MM.1S (cell line): ENCODE measurements at regions not wholly inside any gene's neighbourhood (a gene's known extent, or its start where the extent isn't known, plus 50 kb on each side); places are given as distances from the start of the nearest gene placed in this dataset.

Experiments
- DNase-seq: peaks from one replicate; pipeline ENCODE4 v3.0.0-alpha.2; 2015
- H2AFZ ChIP-seq: fragments of 300-600 bp; sonication (generic); 2 replicates; pipeline ENCODE4 v1.6.0; 2016; ENCODE audit warnings: antibody characterized with exemption, low read length
- H3F3A ChIP-seq: fragments of 300-600 bp; sonication (generic); 2 replicates; pipeline ENCODE4 v1.6.1; 2016; ENCODE audit warnings: mild to moderate bottlenecking, antibody characterized with exemption, low read length, moderate library complexity, mixed read lengths; ENCODE audit not compliant: insufficient read depth
- H3K27ac ChIP-seq: fragments of 300-600 bp; sonication (generic); 2 replicates; pipeline ENCODE4 v1.5.1; 2016; ENCODE audit warnings: mild to moderate bottlenecking, low read length
- H3K27me3 ChIP-seq: fragments of 300-600 bp; sonication (generic); replicated peaks from 2 replicates; pipeline ENCODE4 v1.6.0; 2016; ENCODE audit warnings: low read length; ENCODE audit not compliant: insufficient read depth
- H3K36me3 ChIP-seq: fragments of 300-600 bp; sonication (generic); replicated peaks from 2 replicates; pipeline ENCODE4 v1.6.1; 2016; ENCODE audit warnings: mild to moderate bottlenecking, low read length, mixed read lengths; ENCODE audit not compliant: insufficient read depth
- H3K4me1 ChIP-seq: fragments of 300-600 bp; sonication (generic); 2 replicates; pipeline ENCODE4 v1.6.1; 2016; ENCODE audit warnings: low read length, mixed read lengths
- H3K4me2 ChIP-seq: fragments of 300-600 bp; sonication (generic); 2 replicates; pipeline ENCODE4 v1.6.0; 2016; ENCODE audit warnings: low read depth, low read length
- H3K4me3 ChIP-seq: fragments of 300-600 bp; sonication (generic); 2 replicates; pipeline ENCODE4 v1.5.1; 2016; ENCODE audit warnings: low read length, mixed read lengths
- H3K79me2 ChIP-seq: fragments of 300-600 bp; sonication (generic); 2 replicates; pipeline ENCODE4 v1.6.1; 2016; ENCODE audit warnings: mixed run types, low read length, mixed read lengths
- H3K9ac ChIP-seq: fragments of 300-600 bp; sonication (generic); 2 replicates; pipeline ENCODE4 v1.6.1; 2016; ENCODE audit warnings: low read length, mixed read lengths
- H3K9me2 ChIP-seq: fragments of 300-600 bp; sonication (generic); replicated peaks from 2 replicates; pipeline ENCODE4 v1.6.1; 2016; ENCODE audit warnings: mild to moderate bottlenecking, low read length, mixed read lengths; ENCODE audit not compliant: insufficient read depth
- H3K9me3 ChIP-seq: fragments of 300-600 bp; sonication (generic); replicated peaks from 2 replicates; pipeline ENCODE4 v1.6.1; 2016; ENCODE audit warnings: mild to moderate bottlenecking, low read length, mixed read lengths; ENCODE audit not compliant: insufficient read depth
- H4K20me1 ChIP-seq: fragments of 300-600 bp; sonication (generic); 2 replicates; pipeline ENCODE4 v1.6.1; 2016; ENCODE audit warnings: mild to moderate bottlenecking, low read length, moderate library complexity, mixed read lengths; ENCODE audit not compliant: insufficient read depth
- CTCF ChIP-seq: fragments of 300-600 bp; sonication (generic); IDR thresholded peaks from 2 replicates; pipeline ENCODE4 v1.5.1; 2016; ENCODE audit warnings: antibody characterized with exemption, low read length, mixed read lengths
- EZH2 ChIP-seq: fragments of 300-600 bp; sonication (generic); optimal IDR thresholded peaks from 2 replicates; pipeline ENCODE3; 2017; ENCODE audit warnings: low read depth, mild to moderate bottlenecking, antibody characterized with exemption, low read length, mixed read lengths
- EZH2phosphoT487 ChIP-seq: fragments of 300-600 bp; sonication (generic); IDR thresholded peaks from 2 replicates; pipeline ENCODE4 v1.6.1; 2018; ENCODE audit warnings: antibody characterized with exemption, low read length

GRCh38 chr2:237207646-237208045 is 122.0 kb downstream of the COPS8 start:
- TF ChIP-seq EZH2: no peak
- TF ChIP-seq CTCF: no peak
- no peak for TF ChIP-seq EZH2phosphoT487
- Histone ChIP-seq H3K4me2 (no peak overlapping the region), H3K4me1 (no peaks in the 10 kb centered on the region), H3K9ac (no peak overlapping the region), H3K79me2 (no peaks in the 10 kb centered on the region), H3K4me3 (no peak overlapping the region), H4K20me1 (no peaks in the 10 kb centered on the region), H2AFZ (no peak overlapping the region), H3F3A (no peaks in the 10 kb centered on the region), H3K27ac (no peak overlapping the region), H3K9me3 (no peaks in the 10 kb centered on the region), H3K36me3 (no peaks in the 10 kb centered on the region), H3K27me3 (no peaks in the 10 kb centered on the region), H3K9me2 (no peaks in the 10 kb centered on the region)
- DNase-seq: no peak

GRCh38 chr2:237208373-237209260 is 122.9 kb downstream of the COPS8 start:
- Histone ChIP-seq H2AFZ (no peak overlapping the region), H4K20me1 (no peaks in the 10 kb centered on the region), H3K36me3 (no peaks in the 10 kb centered on the region), H3K9me3 (no peaks in the 10 kb centered on the region), H3K79me2 (no peaks in the 10 kb centered on the region), H3K9me2 (no peaks in the 10 kb centered on the region), H3K4me2 (no peak overlapping the region), H3K4me1 (no peaks in the 10 kb centered on the region), H3F3A (no peaks in the 10 kb centered on the region), H3K27ac (no peak overlapping the region), H3K4me3 (no peak overlapping the region), H3K27me3 (no peaks in the 10 kb centered on the region), H3K9ac (no peak overlapping the region)
- TF ChIP-seq CTCF (no peak), EZH2 (no peak), EZH2phosphoT487 (no peak)
- DNase-seq: no peak

- Histone ChIP-seq H3K27me3 (no peaks in the 10 kb centered on the region), H3K4me2 (no peak overlapping the region), H3F3A (no peaks in the 10 kb centered on the region), H3K9me3 (no peaks in the 10 kb centered on the region), H3K4me3 (no peak overlapping the region), H3K9ac (no peak overlapping the region), H4K20me1 (no peaks in the 10 kb centered on the region), H3K4me1 (no peaks in the 10 kb centered on the region), H3K27ac (no peak overlapping the region), H3K9me2 (no peaks in the 10 kb centered on the region), H3K79me2 (no peaks in the 10 kb centered on the region), H3K36me3 (no peaks in the 10 kb centered on the region), H2AFZ (no peak overlapping the region)
- no peak for DNase-seq
- TF ChIP-seq EZH2: no peak
- TF ChIP-seq EZH2phosphoT487: no peak
- TF ChIP-seq CTCF: no peak
These were observed 124.2 kb downstream of the COPS8 start for GRCh38 chr2:237209885-237210284.
